ENCODE measurements at regions not wholly inside any gene's neighbourhood (a gene's known extent, or its start where the extent isn't known, plus 50 kb on each side); places are given as distances from the start of the nearest gene placed in this dataset.

- no peak for TF ChIP-seq EZH2 (IDR thresholded peaks at IDR 0.05; ENCODE audit: low read length, unreplicated experiment)
- no peak for TF ChIP-seq CTCF (conservative IDR thresholded peaks at IDR 0.05; ENCODE audit: low read depth, low read length)
- TF ChIP-seq EZH2phosphoT487 (IDR thresholded peaks at IDR 0.05; ENCODE audit: borderline replicate concordance, low read length), result no peak
Observed at GRCh38 chrX:39298821-39299220, 497.6 kb downstream of the MID1IP1 start.
